Fibroblast of mammary gland (primary cell): ENCODE measurements at regions not wholly inside any gene's neighbourhood (a gene's known extent, or its start where the extent isn't known, plus 50 kb on each side); places are given as distances from the start of the nearest gene placed in this dataset.

Experiments
- DNase-seq: peaks from one replicate; pipeline ENCODE4 v3.0.0-alpha.2; 2010; ENCODE audit warnings: low read depth
- H3K4me3 ChIP-seq: 2 replicates; pipeline ENCODE4 v1.5.1; 2011; ENCODE audit warnings: low read depth, mild to moderate bottlenecking, low read length, moderate library complexity; ENCODE audit not compliant: control insufficient read depth
- CTCF ChIP-seq: conservative IDR thresholded peaks from 2 replicates; pipeline ENCODE4 v1.5.1; 2011; ENCODE audit warnings: low read depth, low read length, inconsistent platforms; ENCODE audit not compliant: control insufficient read depth, insufficient read depth

GRCh38 chr4:38313175-38313574 lies 350.8 kb upstream of the KLF3 start:
- TF ChIP-seq CTCF = no peak
- no peak overlapping the region for H3K4me3 ChIP-seq
- DNase-seq = no peak

GRCh38 chr4:38313999-38314561 lies 349.9 kb upstream of the KLF3 start:
- no peak overlapping the region for H3K4me3 ChIP-seq
- TF ChIP-seq CTCF = no peak
- peak; percentile 87 for DNase-seq

- no peak for DNase-seq
- TF ChIP-seq CTCF = no peak
- no peak overlapping the region for H3K4me3 ChIP-seq
Observed at GRCh38 chr4:38314663-38315062, 349.3 kb upstream of the KLF3 start.

- no peak for DNase-seq
- H3K4me3 ChIP-seq = no peak overlapping the region
- no peak for TF ChIP-seq CTCF
Observed at GRCh38 chr4:38315286-38315685, 348.7 kb upstream of the KLF3 start.

- DNase-seq = no peak
- TF ChIP-seq CTCF = no peak
- no peak overlapping the region for H3K4me3 ChIP-seq
Observed at GRCh38 chr4:38316045-38316444, 348.0 kb upstream of the KLF3 start.

GRCh38 chr4:38317041-38317674 lies 346.8 kb upstream of the KLF3 start:
- TF ChIP-seq CTCF = no peak
- no peak overlapping the region for H3K4me3 ChIP-seq
- no peak for DNase-seq
